Keratinocyte (primary cell): ENCODE measurements at regions not wholly inside any gene's neighbourhood (a gene's known extent, or its start where the extent isn't known, plus 50 kb on each side); places are given as distances from the start of the nearest gene placed in this dataset.

Experiments
- DNase-seq: peaks from one replicate; pipeline ENCODE4 v3.0.0-alpha.2; 2011; ENCODE audit warnings: low read depth, missing footprints, low spot score
- FAIRE-seq: peaks from 2 replicates; lab custom pipeline; 2011; peaks lifted over from hg19 to GRCh38; lab: Jason Lieb, UNC
- H2AFZ ChIP-seq: 2 replicates; pipeline ENCODE4 v1.6.0; 2012; ENCODE audit warnings: low read length, control low read depth, inconsistent platforms; ENCODE audit not compliant: control insufficient read depth
- H3K27ac ChIP-seq: 2 replicates; pipeline ENCODE4 v1.5.1; 2011; ENCODE audit warnings: low read length; ENCODE audit not compliant: control insufficient read depth, insufficient read depth
- H3K27me3 ChIP-seq: 3 replicates; pipeline ENCODE4 v1.6.0; 2011; ENCODE audit warnings: low read length; ENCODE audit not compliant: control insufficient read depth, insufficient read depth; ENCODE audit errors: extremely low read depth
- H3K36me3 ChIP-seq, 2 experiments: 2 replicates in 1 of 2; 3 replicates in 1 of 2; pipeline ENCODE4 v1.5.1; 2011; ENCODE audit warnings: low read length in 2 of 2, mild to moderate bottlenecking in 1 of 2; ENCODE audit not compliant: control insufficient read depth in 2 of 2, insufficient read depth in 2 of 2; ENCODE audit errors: extremely low read depth in 1 of 2
- H3K4me1 ChIP-seq: 3 replicates; pipeline ENCODE4 v1.5.1; 2011; ENCODE audit warnings: low read length; ENCODE audit not compliant: control insufficient read depth, insufficient read depth; ENCODE audit errors: extremely low read depth
- H3K4me2 ChIP-seq: 3 replicates; pipeline ENCODE4 v1.6.0; 2011; ENCODE audit warnings: low read depth, low read length; ENCODE audit not compliant: control insufficient read depth, insufficient read depth; ENCODE audit errors: extremely low read depth
- H3K4me3 ChIP-seq, 3 experiments: fragments of 200-600 bp in 1 of 3; sonication (generic) in 1 of 3; 2 replicates in 2 of 3; 3 replicates in 1 of 3; pipeline ENCODE4 v1.5.1; 2011 to 2016; ENCODE audit warnings: low read length in 3 of 3, mild to moderate bottlenecking in 3 of 3, control low read depth in 2 of 3, inconsistent platforms in 1 of 3, low read depth in 1 of 3, mixed read lengths in 1 of 3, mixed run types in 1 of 3, moderate library complexity in 1 of 3; ENCODE audit not compliant: control insufficient read depth in 2 of 3, insufficient read depth in 2 of 3; ENCODE audit errors: extremely low read depth in 1 of 3
- H3K79me2 ChIP-seq: 2 replicates; pipeline ENCODE4 v1.6.0; 2012; ENCODE audit warnings: low read length; ENCODE audit not compliant: control insufficient read depth, insufficient read depth
- H3K9ac ChIP-seq: 3 replicates; pipeline ENCODE4 v1.6.0; 2011; ENCODE audit warnings: low read length; ENCODE audit not compliant: control insufficient read depth, insufficient read depth; ENCODE audit errors: extremely low read depth
- H3K9me1 ChIP-seq: 3 replicates; pipeline ENCODE4 v1.6.0; 2011; ENCODE audit warnings: low read length; ENCODE audit not compliant: control insufficient read depth, insufficient read depth; ENCODE audit errors: extremely low read depth
- H3K9me3 ChIP-seq: 2 replicates; pipeline ENCODE4 v1.5.1; 2012; ENCODE audit warnings: low read depth, low read length; ENCODE audit not compliant: control insufficient read depth
- H4K20me1 ChIP-seq: 3 replicates; pipeline ENCODE4 v1.6.0; 2011; ENCODE audit warnings: low read length; ENCODE audit not compliant: control insufficient read depth, insufficient read depth; ENCODE audit errors: extremely low read depth
- EZH2 ChIP-seq: IDR thresholded peaks from one replicate; pipeline ENCODE4 v1.6.1; 2012; ENCODE audit warnings: inconsistent platforms, mild to moderate bottlenecking, low read length, moderate library complexity
- dilution Hi-C: fragments of 300-500 bp; cut with MboI; formaldehyde crosslinking; loops from one replicate; pipeline ENCODE4 v1.7.0; 2020; ENCODE audit warnings: low sequenced_read_pairs; ENCODE audit not compliant: extremely low pct_ligation_motif_present
- TF ChIP-seq, protein P1 (sequence below), 3 experiments: IDR thresholded peaks in 1 of 3; conservative IDR thresholded peaks in 1 of 3; optimal IDR thresholded peaks in 1 of 3; 2 replicates in 2 of 3; 3 replicates in 1 of 3; pipeline versions ENCODE3 to v1.5.1; 2011; ENCODE audit warnings: low read length in 3 of 3, mild to moderate bottlenecking in 3 of 3, moderate library complexity in 2 of 3, control low read depth in 1 of 3, inconsistent platforms in 1 of 3; ENCODE audit not compliant: insufficient read depth in 2 of 3; ENCODE audit errors: extremely low read depth in 1 of 3

DNA sequence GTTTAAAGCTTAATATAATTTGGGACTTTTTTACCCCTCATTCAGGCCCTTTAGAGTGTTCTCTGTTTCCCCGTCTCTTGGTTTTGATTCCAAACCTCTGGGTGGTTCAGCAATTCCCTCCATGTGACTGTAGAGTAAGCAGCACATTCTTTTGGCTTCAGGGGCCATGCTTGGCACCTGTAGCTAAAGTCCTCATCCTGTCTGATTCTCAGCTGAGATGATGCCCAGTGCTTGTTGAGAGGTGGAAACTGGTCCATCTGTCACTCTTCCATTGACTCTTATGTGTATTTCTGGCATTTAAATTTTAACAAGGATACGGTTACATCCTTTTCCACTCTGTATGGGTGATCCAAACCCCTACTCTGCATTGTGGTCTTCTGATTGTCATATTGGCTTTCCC is 127.1 kb downstream of the DIO2 start:
- Histone ChIP-seq H3K4me2 (no peak overlapping the region), H3K9ac (no peak overlapping the region), H3K4me3 (no peak overlapping the region), H3K79me2 (no peaks in the 10 kb centered on the region), H3K9me1 (no peaks in the 10 kb centered on the region), H3K4me1 (no peaks in the 10 kb centered on the region), H3K36me3 (no peaks in the 10 kb centered on the region), H3K9me3 (no peaks in the 10 kb centered on the region), H2AFZ (no peak overlapping the region), H3K27ac (no peak overlapping the region), H4K20me1 (no peaks in the 10 kb centered on the region), H3K27me3 (no peaks in the 10 kb centered on the region)
- dilution Hi-C loops = no loop called here
- FAIRE-seq = no peak
- no peak for DNase-seq
- TF ChIP-seq, protein P1, sequence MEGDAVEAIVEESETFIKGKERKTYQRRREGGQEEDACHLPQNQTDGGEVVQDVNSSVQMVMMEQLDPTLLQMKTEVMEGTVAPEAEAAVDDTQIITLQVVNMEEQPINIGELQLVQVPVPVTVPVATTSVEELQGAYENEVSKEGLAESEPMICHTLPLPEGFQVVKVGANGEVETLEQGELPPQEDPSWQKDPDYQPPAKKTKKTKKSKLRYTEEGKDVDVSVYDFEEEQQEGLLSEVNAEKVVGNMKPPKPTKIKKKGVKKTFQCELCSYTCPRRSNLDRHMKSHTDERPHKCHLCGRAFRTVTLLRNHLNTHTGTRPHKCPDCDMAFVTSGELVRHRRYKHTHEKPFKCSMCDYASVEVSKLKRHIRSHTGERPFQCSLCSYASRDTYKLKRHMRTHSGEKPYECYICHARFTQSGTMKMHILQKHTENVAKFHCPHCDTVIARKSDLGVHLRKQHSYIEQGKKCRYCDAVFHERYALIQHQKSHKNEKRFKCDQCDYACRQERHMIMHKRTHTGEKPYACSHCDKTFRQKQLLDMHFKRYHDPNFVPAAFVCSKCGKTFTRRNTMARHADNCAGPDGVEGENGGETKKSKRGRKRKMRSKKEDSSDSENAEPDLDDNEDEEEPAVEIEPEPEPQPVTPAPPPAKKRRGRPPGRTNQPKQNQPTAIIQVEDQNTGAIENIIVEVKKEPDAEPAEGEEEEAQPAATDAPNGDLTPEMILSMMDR (optimal IDR thresholded peaks at IDR 0.05 in 1 of 3, IDR thresholded peaks at IDR 0.05 in 1 of 3, conservative IDR thresholded peaks at IDR 0.05 in 1 of 3; ENCODE audit: extremely low read depth in 1 of 3, insufficient read depth in 2 of 3, low read length in 3 of 3) = no peak
- TF ChIP-seq EZH2 = no peak

DNA sequence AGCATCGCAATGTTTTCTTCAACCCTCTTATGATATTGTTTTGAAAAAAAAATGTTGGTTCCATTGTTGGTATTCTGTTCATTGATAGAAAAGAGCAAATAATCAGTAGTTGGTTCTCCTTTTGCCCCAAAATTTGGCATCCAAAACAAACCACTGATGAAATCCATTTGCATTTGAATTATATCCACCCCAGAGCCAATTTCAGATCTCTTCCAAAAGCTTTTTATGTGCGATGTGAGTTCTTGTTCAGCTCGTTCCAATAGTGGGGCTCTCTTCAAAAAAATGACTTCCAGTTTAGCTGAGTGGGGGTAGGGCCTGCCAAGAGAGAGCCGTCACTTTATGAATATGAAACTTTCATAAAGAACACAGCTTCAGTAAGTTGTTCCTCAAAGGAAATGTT is 130.7 kb downstream of the DIO2 start:
- H2AFZ ChIP-seq = no peak overlapping the region
- no peaks in the 10 kb centered on the region for H3K4me1 ChIP-seq
- no peaks in the 10 kb centered on the region for H3K27me3 ChIP-seq
- H3K4me2 ChIP-seq = no peak overlapping the region
- H4K20me1 ChIP-seq = no peaks in the 10 kb centered on the region
- H3K9me1 ChIP-seq = no peaks in the 10 kb centered on the region
- no peak overlapping the region for H3K9ac ChIP-seq
- no peaks in the 10 kb centered on the region for H3K9me3 ChIP-seq
- no peak overlapping the region for H3K27ac ChIP-seq
- DNase-seq = no peak
- no peak for FAIRE-seq
- dilution Hi-C loops = no loop called here
- TF ChIP-seq EZH2 = no peak
- TF ChIP-seq, protein P1 (optimal IDR thresholded peaks at IDR 0.05 in 1 of 3, IDR thresholded peaks at IDR 0.05 in 1 of 3, conservative IDR thresholded peaks at IDR 0.05 in 1 of 3; ENCODE audit: extremely low read depth in 1 of 3, insufficient read depth in 2 of 3, low read length in 3 of 3) = no peak
- no peaks in the 10 kb centered on the region for H3K36me3 ChIP-seq
- no peaks in the 10 kb centered on the region for H3K79me2 ChIP-seq
- H3K4me3 ChIP-seq = no peak overlapping the region
